ENCODE measurements at regions not wholly inside any gene's neighbourhood (a gene's known extent, or its start where the extent isn't known, plus 50 kb on each side); places are given as distances from the start of the nearest gene placed in this dataset.

DNA sequence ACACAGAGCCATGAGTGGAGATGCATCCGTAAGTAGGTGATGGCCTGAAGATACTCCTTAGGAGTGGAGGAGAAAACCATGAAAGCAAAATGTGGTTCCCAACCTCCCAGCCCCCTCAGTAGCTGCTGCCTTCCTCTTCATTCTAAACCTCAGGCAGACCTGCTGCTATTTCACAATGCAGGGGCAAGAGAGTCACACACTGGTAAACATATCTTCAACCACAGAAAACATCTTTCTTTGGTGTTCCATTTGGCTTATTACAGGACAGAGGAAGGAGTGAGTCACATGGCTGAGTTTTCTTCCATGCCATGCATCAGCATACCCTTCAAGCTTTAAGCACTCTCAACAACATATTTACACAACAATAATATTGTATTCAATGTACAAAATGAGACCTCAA is 342.1 kb downstream of the BMPER start:
- Histone ChIP-seq H2AK5ac (ENCODE audit: low read depth, low read length) (no peak overlapping the region), H2BK20ac (ENCODE audit: low read depth, low read length) (no peak overlapping the region), H3K4ac (ENCODE audit: low read depth, low read length) (no peak overlapping the region), H3K9me3 (ENCODE audit: control insufficient read depth, insufficient read depth, low read length) (no peaks in the 10 kb centered on the region), H3K36me3 (ENCODE audit: control insufficient read depth, insufficient read depth, low read length) (no peaks in the 10 kb centered on the region), H3K27ac (ENCODE audit: insufficient read depth, low read length) (no peak overlapping the region), H2BK5ac (ENCODE audit: low read depth, low read length, poor library complexity, severe bottlenecking) (no peak overlapping the region), H4K91ac (ENCODE audit: insufficient read depth, low read depth, low read length) (no peak overlapping the region), H3K79me1 (ENCODE audit: low read depth in 1 of 2, low read length in 2 of 2) (no peaks in the 10 kb centered on the region), H2BK15ac (ENCODE audit: low read depth, low read length) (no peak overlapping the region), H3K56ac (ENCODE audit: extremely low read depth, insufficient read depth, low read length) (no peak overlapping the region), H3K27me3 (ENCODE audit: control insufficient read depth, insufficient read depth, low read length) (no peaks in the 10 kb centered on the region), H2AFZ (replicated peaks; ENCODE audit: low read length, poor library complexity) (no peak overlapping the region), H4K8ac (ENCODE audit: low read depth in 2 of 2, low read length in 2 of 2) (no peak overlapping the region), H3K9ac (ENCODE audit: low read depth, low read length) (no peak overlapping the region), H2BK120ac (ENCODE audit: low read depth, low read length) (no peak overlapping the region), H3K9me1 (ENCODE audit: insufficient read depth, low read length) (no peaks in the 10 kb centered on the region), H3K4me1 (ENCODE audit: control insufficient read depth, insufficient read depth, low read length) (no peaks in the 10 kb centered on the region), H4K5ac (ENCODE audit: low read depth, low read length) (no peak overlapping the region), H2AK9ac (replicated peaks; ENCODE audit: low read depth, low read length, poor library complexity) (no peak overlapping the region), H4K20me1 (ENCODE audit: insufficient read depth, low read length) (no peaks in the 10 kb centered on the region), H3K18ac (ENCODE audit: low read depth, low read length) (no peak overlapping the region), H3K4me3 (ENCODE audit: insufficient read depth, low read depth, low read length) (no peak overlapping the region), H3K23ac (ENCODE audit: low read depth, low read length) (no peak overlapping the region), H3K4me2 (ENCODE audit: low read depth, low read length) (no peak overlapping the region), H3K14ac (replicated peaks; ENCODE audit: low read depth, low read length) (no peak overlapping the region)
- POLR2A ChIA-PET (ENCODE audit: unreplicated experiment): no interaction called here
- TF ChIP-seq SMC3 (IDR thresholded peaks at IDR 0.05; ENCODE audit: low read depth, low read length) (no peak), CEBPB (IDR thresholded peaks at IDR 0.05; ENCODE audit: low read depth, low read length) (peak; percentile 61; the same call in 1 of the 2 replicates)
- TF ChIP-seq, protein P1, sequence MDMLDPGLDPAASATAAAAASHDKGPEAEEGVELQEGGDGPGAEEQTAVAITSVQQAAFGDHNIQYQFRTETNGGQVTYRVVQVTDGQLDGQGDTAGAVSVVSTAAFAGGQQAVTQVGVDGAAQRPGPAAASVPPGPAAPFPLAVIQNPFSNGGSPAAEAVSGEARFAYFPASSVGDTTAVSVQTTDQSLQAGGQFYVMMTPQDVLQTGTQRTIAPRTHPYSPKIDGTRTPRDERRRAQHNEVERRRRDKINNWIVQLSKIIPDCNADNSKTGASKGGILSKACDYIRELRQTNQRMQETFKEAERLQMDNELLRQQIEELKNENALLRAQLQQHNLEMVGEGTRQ (IDR thresholded peaks at IDR 0.05; ENCODE audit: low read depth, low read length): no peak
- CTCF ChIA-PET: no interaction called here
- no TSS peak for BruUV-seq (replicated peaks)
- no CpG with 5 or more reads among the region's 1 CpG for WGBS, 2 experiments (ENCODE audit: extremely low coverage in 2 of 2, insufficient read length in 1 of 2)
- intact Hi-C loops (cut with micrococcal nuclease) (no loop called here), in situ Hi-C loops (cut with MboI; ENCODE audit: low sequenced_read_pairs) (no loop called here), dilution Hi-C loops (cut with HindIII; ENCODE audit: low sequenced_read_pairs, unreplicated experiment) (no loop called here)
- ATAC-seq (ENCODE audit: low read depth) (peak; percentile 46; the same call in 1 of the 2 replicates), DNase-seq (peak; percentile 33)

All from IMR-90 (cell line).